ENCODE measurements at regions not wholly inside any gene's neighbourhood (a gene's known extent, or its start where the extent isn't known, plus 50 kb on each side); places are given as distances from the start of the nearest gene placed in this dataset.
A peak's percentile ranks its signal among the peaks of the same experiment; 100 is the strongest.

DNA sequence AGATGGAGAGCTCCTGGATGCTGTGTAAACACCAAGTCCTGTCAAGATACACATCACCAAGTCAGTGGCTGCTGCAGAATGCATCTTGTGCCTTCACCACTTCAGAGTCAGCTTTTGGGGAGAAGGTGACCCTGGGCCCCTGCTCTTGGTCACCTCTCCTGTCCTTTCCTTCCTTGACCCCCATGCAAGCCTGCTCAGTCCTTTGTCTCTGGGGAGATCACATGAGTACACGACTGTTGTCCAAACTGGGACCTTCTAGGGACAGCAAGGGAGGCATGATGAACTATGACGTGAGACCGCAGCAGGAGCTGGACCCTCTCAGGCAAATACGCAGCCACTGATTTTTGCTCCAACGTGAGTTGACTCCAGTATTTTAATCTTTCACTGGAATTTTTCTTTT is 706.9 kb upstream of the ID2 start:
- no peak for TF ChIP-seq JUND (IDR thresholded peaks at IDR 0.05; ENCODE audit: low read depth)
- no peak for DNase-seq (ENCODE audit: low read depth in 1 of 2, low spot score in 1 of 2)
- in situ Hi-C loops (cut with HindIII; ENCODE audit: low pct_unique_long_range_greater_than_20kb, low sequenced_read_pairs): no loop called here

DNA sequence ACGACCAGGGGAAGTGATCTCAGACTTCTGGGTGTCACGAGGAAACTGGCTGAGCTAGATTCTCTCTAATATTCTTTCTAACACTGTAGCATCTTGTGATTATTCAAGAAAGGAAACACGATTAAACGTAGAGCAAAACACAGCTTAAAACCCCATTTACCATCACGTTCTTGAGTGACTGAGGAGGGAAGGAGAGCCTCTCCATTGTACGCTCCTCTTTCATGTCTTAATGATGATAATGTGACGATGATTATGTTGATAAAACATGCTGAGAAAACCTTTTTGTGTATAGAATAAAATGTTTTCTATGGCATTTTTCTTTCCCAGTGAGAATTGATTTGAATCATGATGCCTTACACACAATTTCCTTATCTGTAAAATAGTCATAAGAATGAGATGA is 705.6 kb upstream of the ID2 start:
- in situ Hi-C loops (cut with HindIII; ENCODE audit: low pct_unique_long_range_greater_than_20kb, low sequenced_read_pairs): no loop called here
- no peak for TF ChIP-seq JUND (IDR thresholded peaks at IDR 0.05; ENCODE audit: low read depth)
- no peak for DNase-seq (ENCODE audit: low read depth in 1 of 2, low spot score in 1 of 2)

DNA sequence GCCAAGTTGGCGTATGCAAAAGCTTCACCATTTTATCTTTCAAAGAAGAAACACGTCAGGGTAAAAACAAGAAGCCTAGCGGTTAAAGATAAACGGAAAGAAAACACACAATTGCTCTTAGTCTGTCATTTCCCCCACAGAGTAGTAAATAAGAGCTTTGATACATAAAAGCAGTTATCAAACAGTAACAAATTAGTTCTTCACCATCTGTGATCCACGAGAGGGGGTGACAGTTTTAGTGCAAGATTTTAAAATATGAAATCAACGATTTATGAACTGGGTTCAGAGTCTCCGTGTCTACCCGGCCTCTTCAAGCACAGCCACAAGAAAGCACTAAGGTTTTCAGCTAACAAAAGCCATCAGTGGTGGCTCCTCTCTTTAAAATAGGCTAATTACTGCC is 703.9 kb upstream of the ID2 start:
- in situ Hi-C loops (cut with HindIII; ENCODE audit: low pct_unique_long_range_greater_than_20kb, low sequenced_read_pairs): no loop called here
- TF ChIP-seq JUND (IDR thresholded peaks at IDR 0.05; ENCODE audit: low read depth): no peak
- DNase-seq (ENCODE audit: low read depth in 1 of 2, low spot score in 1 of 2): no peak

DNA sequence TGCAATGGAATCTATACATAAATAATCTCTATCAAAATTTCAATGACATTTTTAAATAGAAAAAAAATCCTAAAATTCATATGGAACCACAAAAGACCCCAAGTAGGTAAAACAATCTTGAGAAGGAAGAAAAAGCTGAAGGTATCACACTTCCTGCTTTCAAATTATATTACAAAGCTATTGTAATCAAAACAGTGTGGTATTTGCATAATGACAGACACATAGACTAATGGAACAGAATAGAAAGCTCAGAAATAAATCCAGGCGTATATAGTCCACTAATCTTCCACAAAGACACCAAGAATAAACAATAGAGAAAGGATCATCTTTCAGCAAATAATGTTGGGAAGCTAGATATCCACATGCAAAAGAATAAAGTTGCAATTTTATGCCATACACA is 699.8 kb upstream of the ID2 start:
- in situ Hi-C loops (cut with HindIII; ENCODE audit: low pct_unique_long_range_greater_than_20kb, low sequenced_read_pairs): no loop called here
- no peak for TF ChIP-seq JUND (IDR thresholded peaks at IDR 0.05; ENCODE audit: low read depth)
- DNase-seq (ENCODE audit: low read depth in 1 of 2, low spot score in 1 of 2): no peak

DNA sequence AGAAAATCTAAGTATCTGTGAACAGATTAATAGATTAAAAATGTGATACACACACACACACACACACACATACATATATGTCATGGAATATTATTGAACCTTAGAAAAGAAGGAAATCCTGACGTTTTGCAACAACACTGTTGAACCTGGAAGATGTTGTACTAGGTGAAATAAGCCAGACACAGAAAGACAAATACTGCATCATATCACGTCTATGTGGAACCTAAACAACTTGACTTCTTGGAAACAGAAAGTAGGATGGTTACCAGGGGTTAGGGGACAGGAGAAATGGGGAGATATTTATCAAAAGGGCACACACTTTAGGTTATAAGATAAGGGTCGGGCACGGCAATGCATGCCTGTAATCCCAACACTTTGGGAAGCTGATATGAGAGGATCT is 698.4 kb upstream of the ID2 start:
- no peak for DNase-seq (ENCODE audit: low read depth in 1 of 2, low spot score in 1 of 2)
- TF ChIP-seq JUND (IDR thresholded peaks at IDR 0.05; ENCODE audit: low read depth): no peak
- in situ Hi-C loops (cut with HindIII; ENCODE audit: low pct_unique_long_range_greater_than_20kb, low sequenced_read_pairs): no loop called here

DNA sequence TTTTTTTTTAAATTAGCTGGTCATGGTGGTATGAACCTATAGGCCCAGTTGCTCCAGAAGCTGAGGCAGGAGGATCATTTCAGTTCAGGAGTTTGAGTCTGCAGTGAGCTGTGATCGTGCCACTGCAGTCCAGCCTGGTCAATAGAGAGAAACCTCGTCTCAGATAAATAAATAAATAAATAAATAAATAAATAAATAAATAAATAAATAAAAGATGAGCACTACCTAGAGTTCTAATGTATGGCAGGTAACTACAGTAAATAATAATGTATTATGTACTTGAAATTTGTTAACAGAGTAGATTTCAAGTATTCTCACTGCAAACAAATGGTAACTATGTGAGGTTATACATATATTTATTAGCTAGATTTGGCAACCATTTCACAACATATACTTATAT is 697.9 kb upstream of the ID2 start:
- DNase-seq (ENCODE audit: low read depth in 1 of 2, low spot score in 1 of 2): no peak
- in situ Hi-C loops (cut with HindIII; ENCODE audit: low pct_unique_long_range_greater_than_20kb, low sequenced_read_pairs): no loop called here
- TF ChIP-seq JUND (IDR thresholded peaks at IDR 0.05; ENCODE audit: low read depth): no peak

DNA sequence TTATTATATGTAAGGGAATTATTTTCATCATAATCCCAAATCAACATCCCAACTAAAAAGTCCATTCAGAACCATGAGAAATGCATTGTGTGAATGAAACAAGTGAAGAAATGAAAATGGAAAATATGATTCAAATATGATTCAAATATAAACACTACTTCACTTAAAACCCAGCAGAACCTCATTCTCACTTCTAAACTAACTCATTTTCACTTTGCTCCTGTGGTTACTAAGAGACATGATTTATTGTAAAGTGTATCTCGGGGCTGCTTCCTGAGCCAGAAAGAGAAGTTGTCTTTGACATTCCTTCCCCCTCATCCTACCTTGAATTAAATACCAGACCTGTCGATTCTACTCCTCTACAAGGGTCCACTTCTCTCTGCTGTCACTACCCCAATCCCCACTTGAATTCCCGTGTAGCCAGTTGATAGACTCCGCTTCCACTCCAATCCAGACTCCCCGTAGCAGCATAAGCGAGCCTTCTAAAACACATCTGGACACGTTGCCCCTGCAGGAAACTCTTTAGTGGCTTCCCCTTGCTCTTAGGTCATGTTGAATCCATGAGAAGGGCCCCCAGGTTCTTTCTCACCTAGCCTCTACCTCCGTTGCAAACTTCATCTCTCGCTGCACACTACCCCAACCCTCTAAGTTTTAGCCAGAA is 697.0 kb upstream of the ID2 start:
- in situ Hi-C loops (cut with HindIII; ENCODE audit: low pct_unique_long_range_greater_than_20kb, low sequenced_read_pairs): no loop called here
- no peak for DNase-seq (ENCODE audit: low read depth in 1 of 2, low spot score in 1 of 2)
- TF ChIP-seq JUND (IDR thresholded peaks at IDR 0.05; ENCODE audit: low read depth): no peak

DNA sequence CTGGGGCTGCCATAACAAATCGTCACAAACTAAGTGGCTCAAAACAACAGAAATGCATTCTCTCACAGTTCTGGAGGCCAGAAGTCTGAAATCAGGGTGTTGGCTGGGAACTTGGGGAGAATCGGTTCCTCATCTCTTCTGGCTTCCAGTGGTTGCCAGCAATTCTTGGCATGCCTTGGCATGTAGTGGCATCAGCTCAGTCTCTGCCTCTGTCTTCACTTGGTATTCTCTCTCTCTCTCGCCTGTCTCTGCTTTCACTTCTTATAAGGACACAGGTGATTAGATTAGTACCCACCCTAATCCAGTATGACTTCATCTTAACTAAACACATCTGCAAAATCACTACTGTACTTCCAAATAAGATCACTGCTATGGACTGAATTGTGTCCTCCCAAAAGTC is 695.4 kb upstream of the ID2 start:
- in situ Hi-C loops (cut with HindIII; ENCODE audit: low pct_unique_long_range_greater_than_20kb, low sequenced_read_pairs): no loop called here
- no peak for DNase-seq (ENCODE audit: low read depth in 1 of 2, low spot score in 1 of 2)
- TF ChIP-seq JUND (IDR thresholded peaks at IDR 0.05; ENCODE audit: low read depth): no peak

DNA sequence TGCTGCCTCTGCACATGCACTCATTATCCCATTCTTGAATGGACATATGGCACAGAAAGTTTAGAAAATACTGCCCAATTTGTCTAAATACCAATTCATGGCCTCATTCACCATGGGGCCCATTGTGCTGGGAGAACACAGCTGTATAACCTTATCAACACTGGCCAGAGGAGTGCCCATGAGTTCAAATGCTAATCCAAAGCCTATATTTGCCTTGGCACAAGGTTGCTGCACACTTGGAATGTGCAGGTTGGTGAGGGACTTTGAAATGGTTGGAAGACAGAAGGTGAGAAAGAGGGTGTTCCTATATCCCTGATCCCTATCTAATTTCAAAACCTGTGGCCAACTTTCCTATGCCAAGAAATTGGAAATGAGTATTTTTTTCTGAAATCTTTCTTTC is 693.9 kb upstream of the ID2 start:
- in situ Hi-C loops (cut with HindIII; ENCODE audit: low pct_unique_long_range_greater_than_20kb, low sequenced_read_pairs): no loop called here
- peak in 1 of 2 experiments; percentile 9 for DNase-seq (ENCODE audit: low read depth in 1 of 2, low spot score in 1 of 2)
- no peak for TF ChIP-seq JUND (IDR thresholded peaks at IDR 0.05; ENCODE audit: low read depth)

DNA sequence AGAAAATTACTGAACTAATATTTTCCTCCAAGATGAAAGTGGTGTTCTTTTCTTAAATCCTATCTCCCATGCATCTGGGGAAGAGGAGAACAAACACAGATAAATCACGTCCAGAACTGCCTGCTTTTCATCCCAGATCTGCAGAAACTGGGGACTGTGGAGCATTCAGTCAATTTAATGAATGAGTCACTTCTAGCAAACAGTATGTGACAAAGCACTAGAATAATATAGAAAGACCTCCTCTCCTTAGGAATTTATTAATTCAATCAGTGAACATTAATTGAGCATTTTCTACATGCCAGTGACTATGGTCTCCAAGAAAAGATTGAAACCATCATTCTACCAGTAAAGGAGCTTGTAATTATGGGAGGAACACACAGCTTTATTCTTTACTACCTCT is 693.4 kb upstream of the ID2 start:
- in situ Hi-C loops (cut with HindIII; ENCODE audit: low pct_unique_long_range_greater_than_20kb, low sequenced_read_pairs): no loop called here
- no peak for TF ChIP-seq JUND (IDR thresholded peaks at IDR 0.05; ENCODE audit: low read depth)
- DNase-seq (ENCODE audit: low read depth in 1 of 2, low spot score in 1 of 2): no peak

DNA sequence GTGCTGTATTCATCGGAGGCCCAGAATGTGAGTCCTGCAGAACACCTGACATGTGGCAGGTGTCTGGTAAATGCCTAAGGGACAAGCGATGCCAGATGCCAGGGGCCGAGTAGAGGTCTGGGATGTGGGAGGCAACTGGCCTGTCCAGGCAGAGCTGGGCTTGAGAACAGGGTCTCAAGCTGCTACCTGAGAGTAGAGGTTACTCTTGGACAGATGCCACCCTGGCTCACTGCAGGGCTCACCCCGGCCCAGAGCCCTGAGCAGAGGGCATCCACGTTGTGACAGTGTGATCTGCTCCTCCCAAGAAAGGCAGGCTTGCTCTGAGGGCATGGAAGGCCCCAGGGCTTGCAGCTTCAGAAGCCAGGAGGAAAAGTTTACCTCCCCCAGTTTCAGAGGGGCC is 692.0 kb upstream of the ID2 start:
- no peak for TF ChIP-seq JUND (IDR thresholded peaks at IDR 0.05; ENCODE audit: low read depth)
- in situ Hi-C loops (cut with HindIII; ENCODE audit: low pct_unique_long_range_greater_than_20kb, low sequenced_read_pairs): no loop called here
- DNase-seq (ENCODE audit: low read depth in 1 of 2, low spot score in 1 of 2): no peak

DNA sequence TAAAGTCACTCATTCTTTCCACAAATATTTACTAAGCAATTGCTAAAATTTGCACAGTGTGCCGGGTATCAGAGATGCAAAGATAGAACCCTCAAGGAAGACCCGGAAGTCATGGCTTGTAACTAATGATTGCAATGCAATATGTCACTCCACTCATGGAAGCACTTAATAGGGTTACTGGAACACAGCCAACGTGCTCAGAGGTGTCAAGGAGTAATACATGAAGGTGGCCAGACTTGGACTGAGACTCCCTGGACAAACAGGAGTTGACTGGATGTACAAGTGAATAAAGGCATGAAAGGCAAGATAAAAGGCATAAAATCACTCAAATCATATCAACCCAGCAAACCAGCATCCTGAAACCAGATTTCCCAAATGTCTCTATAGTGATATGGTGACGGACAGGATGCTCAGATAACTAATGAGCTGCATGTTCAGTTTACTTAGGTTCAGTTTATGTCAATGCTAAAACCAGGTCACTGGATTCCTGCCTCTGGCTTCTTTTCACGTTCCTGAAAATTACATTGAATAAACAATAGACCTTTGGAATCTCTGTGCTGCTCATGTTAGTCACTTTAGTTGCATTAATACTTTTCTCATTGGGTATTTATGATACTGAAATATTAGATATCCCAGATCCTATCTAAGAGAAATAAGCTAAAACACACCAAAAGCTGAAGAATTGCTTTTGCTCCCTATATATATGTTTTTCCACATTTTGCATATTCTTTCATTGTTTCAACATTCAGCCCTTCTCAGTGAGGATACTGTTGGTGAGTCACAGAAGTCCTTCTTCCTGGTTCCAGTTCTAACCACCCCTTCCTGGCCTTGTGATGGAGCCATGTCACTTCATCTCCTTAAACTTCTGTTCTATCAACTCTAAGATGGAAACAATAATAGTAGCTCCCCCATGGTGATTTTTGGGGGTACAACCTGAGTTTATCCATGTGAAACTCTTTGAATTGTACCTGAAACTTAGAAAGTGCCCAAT is 688.9 kb upstream of the ID2 start:
- no peak for DNase-seq (ENCODE audit: low read depth in 1 of 2, low spot score in 1 of 2)
- in situ Hi-C loops (cut with HindIII; ENCODE audit: low pct_unique_long_range_greater_than_20kb, low sequenced_read_pairs): no loop called here
- TF ChIP-seq JUND (IDR thresholded peaks at IDR 0.05; ENCODE audit: low read depth): no peak

DNA sequence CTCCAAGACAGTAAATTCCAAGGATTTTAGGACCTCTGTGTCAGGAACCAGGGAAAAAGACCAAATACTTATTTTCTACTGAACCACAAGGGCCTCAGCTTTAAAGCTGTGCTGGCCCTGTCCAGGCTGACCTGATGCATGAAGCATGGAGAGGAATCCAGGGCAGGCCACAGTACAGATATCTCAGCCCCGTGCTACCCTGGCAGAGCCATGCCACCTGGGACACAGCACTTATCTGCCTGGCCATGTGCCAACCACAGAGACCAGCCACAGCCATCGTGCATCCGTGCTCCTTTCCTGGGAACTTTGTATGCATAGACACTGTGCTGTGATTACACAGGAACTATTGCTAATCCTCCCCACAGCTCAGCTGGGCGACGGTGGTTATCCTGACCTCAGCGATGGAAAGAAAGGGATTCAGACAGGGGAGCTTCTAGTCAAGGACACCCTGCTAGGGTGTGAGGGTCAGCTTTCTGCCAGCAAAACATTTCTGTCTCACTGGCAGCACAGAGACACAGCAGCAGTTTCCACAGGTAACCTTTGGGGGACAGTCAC is 687.4 kb upstream of the ID2 start:
- no peak for TF ChIP-seq JUND (IDR thresholded peaks at IDR 0.05; ENCODE audit: low read depth)
- in situ Hi-C loops (cut with HindIII; ENCODE audit: low pct_unique_long_range_greater_than_20kb, low sequenced_read_pairs): no loop called here
- DNase-seq (ENCODE audit: low read depth in 1 of 2, low spot score in 1 of 2): no peak

All from T47D (cell line).